NK-92 treated with Interleukin-12 subunit alpha and Interleukin-12 subunit beta, amount 100 ng/mL, for 24 hours (cell line): ENCODE measurements at regions not wholly inside any gene's neighbourhood (a gene's known extent, or its start where the extent isn't known, plus 50 kb on each side); places are given as distances from the start of the nearest gene placed in this dataset.

Experiments used
- DNase-seq: peaks from one replicate; lab custom pipeline; 2025; lab: John Stamatoyannopoulos, UW

GRCh38 chr14:53214384-53214783, 61.3 kb upstream of the DDHD1 start:
- DNase-seq, result no peak

GRCh38 chr14:53213761-53214160, 60.6 kb upstream of the DDHD1 start:
- DNase-seq, result no peak

GRCh38 chr14:53209370-53209769, 56.2 kb upstream of the DDHD1 start:
- no peak for DNase-seq
